PC-9 (cell line): ENCODE measurements at regions not wholly inside any gene's neighbourhood (a gene's known extent, or its start where the extent isn't known, plus 50 kb on each side); places are given as distances from the start of the nearest gene placed in this dataset.

ENCODE experiments used
- BruUV-seq: library from RNA; stranded (reverse); fragments of 400-500 nt; replicated peaks from 2 replicates; lab custom pipeline; 2021; lab: Mats Ljungman, UMichigan
- CTCF ChIA-PET: fragments of 300-600 bp; sonication (Branson Sonifier 250); formaldehyde crosslinking; loops from one replicate; lab custom pipeline; 2022; ENCODE audit warnings: antibody characterized with exemption; lab: Charles Lee
- POLR2A ChIA-PET: fragments of 300-600 bp; sonication (Branson Sonifier 250); formaldehyde crosslinking; loops from one replicate; lab custom pipeline; 2022; ENCODE audit warnings: antibody characterized with exemption; ENCODE audit not compliant: unreplicated experiment; lab: Charles Lee
- DNase-seq, 2 experiments: peaks; one replicate each; pipeline versions ENCODE4 v3.0.0 to v3.0.0-alpha.2; 2015 to 2022; ENCODE audit warnings: mixed read lengths in 1 of 2
- H2AFZ ChIP-seq: fragments of 200-600 bp; sonication (generic); 2 replicates; pipeline ENCODE4 v1.8.1; 2017; ENCODE audit warnings: antibody characterized with exemption
- H3F3A ChIP-seq: fragments of 200-600 bp; sonication (generic); 2 replicates; pipeline ENCODE4 v1.8.1; 2017; ENCODE audit warnings: antibody characterized with exemption, mild to moderate bottlenecking, low read depth; ENCODE audit not compliant: insufficient read depth
- H3K27ac ChIP-seq: fragments of 200-600 bp; sonication (generic); 2 replicates; pipeline ENCODE4 v1.6.1; 2016; ENCODE audit warnings: mixed run types
- H3K27me3 ChIP-seq: fragments of 200-600 bp; sonication (generic); 2 replicates; pipeline ENCODE4 v1.6.1; 2016; ENCODE audit warnings: low read depth, mixed run types; ENCODE audit not compliant: insufficient read depth
- H3K36me3 ChIP-seq: fragments of 200-600 bp; sonication (generic); 2 replicates; pipeline ENCODE4 v1.6.1; 2016; ENCODE audit warnings: low read depth, mixed run types
- H3K4me1 ChIP-seq: fragments of 200-600 bp; sonication (generic); replicated peaks from 2 replicates; pipeline ENCODE4 v1.6.1; 2016; ENCODE audit warnings: mixed run types; ENCODE audit not compliant: insufficient read depth
- H3K4me2 ChIP-seq: fragments of 200-600 bp; sonication (generic); 2 replicates; pipeline ENCODE4 v1.6.1; 2017; ENCODE audit warnings: mixed run types
- H3K4me3 ChIP-seq: fragments of 200-600 bp; sonication (generic); 2 replicates; pipeline ENCODE4 v1.6.1; 2016; ENCODE audit warnings: mixed run types
- H3K79me2 ChIP-seq: fragments of 200-600 bp; sonication (generic); 2 replicates; pipeline ENCODE4 v1.6.1; 2017; ENCODE audit warnings: low read depth, mixed run types
- H3K9me2 ChIP-seq: fragments of 200-600 bp; sonication (generic); 2 replicates; pipeline ENCODE4 v1.8.1; 2017; ENCODE audit warnings: mild to moderate bottlenecking; ENCODE audit not compliant: insufficient read depth
- H3K9me3 ChIP-seq: fragments of 200-600 bp; sonication (generic); 2 replicates; pipeline ENCODE4 v1.8.1; 2016; ENCODE audit warnings: low read depth; ENCODE audit not compliant: insufficient read depth
- H4K20me1 ChIP-seq: fragments of 200-600 bp; sonication (generic); 2 replicates; pipeline ENCODE4 v1.8.1; 2017; ENCODE audit not compliant: insufficient read depth
- CTCF ChIP-seq: fragments of 200-600 bp; sonication (generic); conservative IDR thresholded peaks from 2 replicates; pipeline ENCODE4 v1.6.1; 2017; ENCODE audit warnings: mixed run types, antibody characterized with exemption, mild to moderate bottlenecking, moderate library complexity
- EZH2 ChIP-seq: fragments of 200-600 bp; sonication (generic); IDR thresholded peaks from 2 replicates; pipeline ENCODE4 v1.8.0; 2017; ENCODE audit warnings: antibody characterized with exemption, low read depth
- intact Hi-C: fragments of 100-400 bp; cut with micrococcal nuclease; formaldehyde crosslinking; loops from one replicate; pipeline ENCODE4 v1.10.0; 2022; ENCODE audit not compliant: unreplicated experiment

GRCh38 chr10:106106114-106106513, 1058.4 kb downstream of the SORCS1 start:
- Histone ChIP-seq H3K4me2 (no peak overlapping the region), H2AFZ (no peak overlapping the region), H3F3A (no peaks in the 10 kb centered on the region), H3K9me3 (no peaks in the 10 kb centered on the region), H3K27me3 (no peaks in the 10 kb centered on the region), H3K4me3 (no peak overlapping the region), H3K9me2 (no peaks in the 10 kb centered on the region), H3K36me3 (no peaks in the 10 kb centered on the region), H3K4me1 (no peaks in the 10 kb centered on the region), H4K20me1 (no peaks in the 10 kb centered on the region), H3K27ac (no peak overlapping the region), H3K79me2 (no peaks in the 10 kb centered on the region)
- TF ChIP-seq EZH2 (no peak), CTCF (no peak)
- POLR2A ChIA-PET = no interaction called here
- no peak for DNase-seq
- CTCF ChIA-PET = no interaction called here
- intact Hi-C loops = no loop called here
- BruUV-seq = no TSS peak

GRCh38 chr10:106089855-106090254, 1074.7 kb downstream of the SORCS1 start:
- no peaks in the 10 kb centered on the region for H3K9me3 ChIP-seq
- TF ChIP-seq EZH2 (no peak), CTCF (no peak)
- no peaks in the 10 kb centered on the region for H3K79me2 ChIP-seq
- no peaks in the 10 kb centered on the region for H4K20me1 ChIP-seq
- H3K36me3 ChIP-seq = no peaks in the 10 kb centered on the region
- ChIA-PET CTCF (no interaction called here), POLR2A (no interaction called here)
- no peak overlapping the region for H3K4me3 ChIP-seq
- intact Hi-C loops = no loop called here
- H3K9me2 ChIP-seq = no peaks in the 10 kb centered on the region
- no peak overlapping the region for H2AFZ ChIP-seq
- H3K4me1 ChIP-seq = no peaks in the 10 kb centered on the region
- no peak overlapping the region for H3K4me2 ChIP-seq
- H3K27ac ChIP-seq = no peak overlapping the region
- no peaks in the 10 kb centered on the region for H3K27me3 ChIP-seq
- no TSS peak for BruUV-seq
- H3F3A ChIP-seq = no peaks in the 10 kb centered on the region
- no peak for DNase-seq

GRCh38 chr10:106086391-106086790, 1078.1 kb downstream of the SORCS1 start:
- no peaks in the 10 kb centered on the region for H3K36me3 ChIP-seq
- intact Hi-C loops = no loop called here
- no peaks in the 10 kb centered on the region for H3K4me1 ChIP-seq
- H3K9me2 ChIP-seq = no peaks in the 10 kb centered on the region
- ChIA-PET POLR2A (no interaction called here), CTCF (no interaction called here)
- BruUV-seq = no TSS peak
- no peak for DNase-seq
- H2AFZ ChIP-seq = no peak overlapping the region
- H4K20me1 ChIP-seq = no peaks in the 10 kb centered on the region
- H3F3A ChIP-seq = no peaks in the 10 kb centered on the region
- no peaks in the 10 kb centered on the region for H3K79me2 ChIP-seq
- TF ChIP-seq EZH2 (no peak), CTCF (no peak)
- H3K9me3 ChIP-seq = no peaks in the 10 kb centered on the region
- H3K27ac ChIP-seq = no peak overlapping the region
- no peak overlapping the region for H3K4me2 ChIP-seq
- no peaks in the 10 kb centered on the region for H3K27me3 ChIP-seq
- H3K4me3 ChIP-seq = no peak overlapping the region
